DND-41 (cell line): ENCODE measurements at regions not wholly inside any gene's neighbourhood (a gene's known extent, or its start where the extent isn't known, plus 50 kb on each side); places are given as distances from the start of the nearest gene placed in this dataset.

Experiments
- ATAC-seq: fragments of 200-7000 bp; cut with Tn5 transposase; 3 replicates; pipeline ENCODE4 v1.9.1; 2021; ENCODE audit warnings: low read depth; ENCODE audit not compliant: insufficient read depth
- DNase-seq: peaks from one replicate; pipeline ENCODE4 v3.0.0-alpha.2; 2020
- H2AFZ ChIP-seq: 2 replicates; pipeline ENCODE4 v1.6.0; 2012; ENCODE audit warnings: low read depth, low read length
- H3K27ac ChIP-seq: 2 replicates; pipeline ENCODE4 v1.5.1; 2012; ENCODE audit warnings: low read length, inconsistent platforms
- H3K27me3 ChIP-seq: fragments of 200-600 bp; sonication (generic); 2 replicates; pipeline ENCODE4 v1.6.0; 2012; ENCODE audit warnings: low read length, mild to moderate bottlenecking, inconsistent platforms; ENCODE audit not compliant: insufficient read depth, poor library complexity
- H3K36me3 ChIP-seq: 2 replicates; pipeline ENCODE4 v1.5.1; 2012; ENCODE audit warnings: low read length, inconsistent platforms; ENCODE audit not compliant: insufficient read depth
- H3K4me1 ChIP-seq: 2 replicates; pipeline ENCODE4 v1.5.1; 2012; ENCODE audit warnings: mild to moderate bottlenecking, low read length; ENCODE audit not compliant: insufficient read depth
- H3K4me2 ChIP-seq: 2 replicates; pipeline ENCODE4 v1.6.0; 2012; ENCODE audit warnings: mild to moderate bottlenecking, moderate library complexity, low read length, inconsistent platforms; ENCODE audit not compliant: insufficient read depth
- H3K4me3 ChIP-seq, 2 experiments: fragments of 200-600 bp in 1 of 2; shearing (Covaris generic) in 1 of 2; 2 replicates each; pipeline ENCODE4 v1.5.1; 2012 to 2016; ENCODE audit warnings: inconsistent platforms in 2 of 2, low read length in 2 of 2, mild to moderate bottlenecking in 2 of 2, low read depth in 1 of 2, moderate library complexity in 1 of 2
- H3K79me2 ChIP-seq: 2 replicates; pipeline ENCODE4 v1.6.0; 2012; ENCODE audit warnings: low read length, inconsistent platforms; ENCODE audit not compliant: insufficient read depth
- H3K9ac ChIP-seq: 2 replicates; pipeline ENCODE4 v1.6.0; 2012; ENCODE audit warnings: low read depth, mild to moderate bottlenecking, inconsistent platforms, low read length, moderate library complexity
- H3K9me3 ChIP-seq: 2 replicates; pipeline ENCODE4 v1.5.1; 2012; ENCODE audit warnings: low read length, moderate library complexity, mild to moderate bottlenecking, inconsistent platforms; ENCODE audit not compliant: insufficient read depth, severe bottlenecking
- H4K20me1 ChIP-seq: 2 replicates; pipeline ENCODE4 v1.6.0; 2012; ENCODE audit warnings: low read length; ENCODE audit not compliant: insufficient read depth
- CTCF ChIP-seq: IDR thresholded peaks from 2 replicates; pipeline ENCODE4 v1.5.1; 2012; ENCODE audit warnings: borderline replicate concordance, low read length, moderate library complexity, mild to moderate bottlenecking; ENCODE audit not compliant: poor library complexity, severe bottlenecking; ENCODE audit errors: extremely low read depth
- EZH2 ChIP-seq: IDR thresholded peaks from 3 replicates; pipeline ENCODE4 v1.6.1; 2012; ENCODE audit warnings: borderline replicate concordance, low read depth, mild to moderate bottlenecking, moderate library complexity, low read length, inconsistent platforms; ENCODE audit not compliant: severe bottlenecking

GRCh38 chr15:62452667-62453066 lies 287.6 kb upstream of the C2CD4B start:
- H4K20me1 ChIP-seq: no peaks in the 10 kb centered on the region
- H2AFZ ChIP-seq: no peak overlapping the region
- TF ChIP-seq EZH2 (no peak), CTCF (no peak)
- H3K4me2 ChIP-seq: no peak overlapping the region
- no peak overlapping the region for H3K27ac ChIP-seq
- no peak for DNase-seq
- no peak overlapping the region for H3K4me3 ChIP-seq
- no peaks in the 10 kb centered on the region for H3K79me2 ChIP-seq
- no peak for ATAC-seq
- H3K27me3 ChIP-seq: peaks cover 2% of the 10 kb centered on the region
- no peaks in the 10 kb centered on the region for H3K4me1 ChIP-seq
- no peaks in the 10 kb centered on the region for H3K9me3 ChIP-seq
- H3K36me3 ChIP-seq: no peaks in the 10 kb centered on the region
- no peak overlapping the region for H3K9ac ChIP-seq

- ATAC-seq: no peak
Measured at GRCh38 chr15:62453375-62453774, 288.3 kb upstream of the C2CD4B start.

GRCh38 chr15:62453981-62454380 lies 288.9 kb upstream of the C2CD4B start:
- peaks cover 2% of the 10 kb centered on the region for H3K27me3 ChIP-seq
- H2AFZ ChIP-seq: no peak overlapping the region
- no peaks in the 10 kb centered on the region for H3K79me2 ChIP-seq
- no peaks in the 10 kb centered on the region for H3K36me3 ChIP-seq
- DNase-seq: no peak
- H3K4me2 ChIP-seq: no peak overlapping the region
- no peaks in the 10 kb centered on the region for H4K20me1 ChIP-seq
- no peaks in the 10 kb centered on the region for H3K4me1 ChIP-seq
- no peaks in the 10 kb centered on the region for H3K9me3 ChIP-seq
- H3K4me3 ChIP-seq: no peak overlapping the region
- no peak overlapping the region for H3K9ac ChIP-seq
- no peak overlapping the region for H3K27ac ChIP-seq
- TF ChIP-seq EZH2 (no peak), CTCF (no peak)
- no peak for ATAC-seq

More at GRCh38 chr15:62453375-62453774, 288.3 kb upstream of the C2CD4B start:
- Histone ChIP-seq H3K9me3 (no peaks in the 10 kb centered on the region), H2AFZ (no peak overlapping the region), H3K9ac (no peak overlapping the region), H3K4me2 (no peak overlapping the region), H3K36me3 (no peaks in the 10 kb centered on the region), H3K27me3 (peaks cover 2% of the 10 kb centered on the region), H3K79me2 (no peaks in the 10 kb centered on the region), H4K20me1 (no peaks in the 10 kb centered on the region), H3K4me1 (no peaks in the 10 kb centered on the region), H3K27ac (no peak overlapping the region), H3K4me3 (no peak overlapping the region)
- DNase-seq: no peak
- TF ChIP-seq EZH2 (no peak), CTCF (no peak)

- H3K27me3 ChIP-seq: peaks cover 2% of the 10 kb centered on the region
- no peak for TF ChIP-seq EZH2
- TF ChIP-seq CTCF: no peak
- no peak overlapping the region for H3K4me2 ChIP-seq
- no peaks in the 10 kb centered on the region for H3K4me1 ChIP-seq
- H3K36me3 ChIP-seq: no peaks in the 10 kb centered on the region
- no peak for DNase-seq
- H3K27ac ChIP-seq: no peak overlapping the region
- H3K9ac ChIP-seq: no peak overlapping the region
- H3K79me2 ChIP-seq: no peaks in the 10 kb centered on the region
- no peaks in the 10 kb centered on the region for H3K9me3 ChIP-seq
- H3K4me3 ChIP-seq: no peak overlapping the region
- ATAC-seq: no peak
- H4K20me1 ChIP-seq: no peaks in the 10 kb centered on the region
- no peak overlapping the region for H2AFZ ChIP-seq
Measured at GRCh38 chr15:62454567-62455172, 289.6 kb upstream of the C2CD4B start.
